Breast epithelium (tissue), 3 donors: ENCODE measurements at regions not wholly inside any gene's neighbourhood (a gene's known extent, or its start where the extent isn't known, plus 50 kb on each side); places are given as distances from the start of the nearest gene placed in this dataset.

Experiments used
- POLR2AphosphoS5 ChIP-seq, 3 donors: sonication (generic); formaldehyde crosslinking; IDR thresholded peaks; one replicate each; pipeline ENCODE4 v1.6.1; 2017; ENCODE audit warnings: antibody characterized with exemption in 3 of 3
- TF ChIP-seq, protein P1 (sequence below), 3 donors: fragments of 450-650 bp; IDR thresholded peaks; one replicate each; pipeline ENCODE4 v1.5.1; 2016 to 2017; ENCODE audit warnings: antibody characterized with exemption in 3 of 3, mild to moderate bottlenecking in 3 of 3, moderate library complexity in 3 of 3

DNA sequence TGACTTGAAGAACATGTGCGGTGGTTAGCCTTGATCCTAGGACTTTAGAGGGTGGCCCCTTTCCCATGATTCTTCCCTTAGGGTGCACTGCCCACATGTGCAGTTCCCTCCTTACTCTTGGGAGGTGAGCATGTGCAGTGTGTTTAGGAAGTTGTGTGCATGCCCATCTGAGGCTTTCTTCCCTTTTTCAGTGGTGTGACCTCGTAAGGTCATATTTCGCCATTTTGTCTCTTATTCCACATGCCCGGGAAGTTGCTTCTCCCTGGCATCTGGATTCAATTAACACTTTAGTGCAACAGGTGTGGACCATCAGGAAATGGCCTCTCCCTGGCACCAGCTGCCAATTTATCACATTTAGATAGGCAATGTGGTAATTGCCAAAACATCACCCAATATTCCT lies 380.6 kb upstream of the VSTM2A start:
- TF ChIP-seq, protein P1, sequence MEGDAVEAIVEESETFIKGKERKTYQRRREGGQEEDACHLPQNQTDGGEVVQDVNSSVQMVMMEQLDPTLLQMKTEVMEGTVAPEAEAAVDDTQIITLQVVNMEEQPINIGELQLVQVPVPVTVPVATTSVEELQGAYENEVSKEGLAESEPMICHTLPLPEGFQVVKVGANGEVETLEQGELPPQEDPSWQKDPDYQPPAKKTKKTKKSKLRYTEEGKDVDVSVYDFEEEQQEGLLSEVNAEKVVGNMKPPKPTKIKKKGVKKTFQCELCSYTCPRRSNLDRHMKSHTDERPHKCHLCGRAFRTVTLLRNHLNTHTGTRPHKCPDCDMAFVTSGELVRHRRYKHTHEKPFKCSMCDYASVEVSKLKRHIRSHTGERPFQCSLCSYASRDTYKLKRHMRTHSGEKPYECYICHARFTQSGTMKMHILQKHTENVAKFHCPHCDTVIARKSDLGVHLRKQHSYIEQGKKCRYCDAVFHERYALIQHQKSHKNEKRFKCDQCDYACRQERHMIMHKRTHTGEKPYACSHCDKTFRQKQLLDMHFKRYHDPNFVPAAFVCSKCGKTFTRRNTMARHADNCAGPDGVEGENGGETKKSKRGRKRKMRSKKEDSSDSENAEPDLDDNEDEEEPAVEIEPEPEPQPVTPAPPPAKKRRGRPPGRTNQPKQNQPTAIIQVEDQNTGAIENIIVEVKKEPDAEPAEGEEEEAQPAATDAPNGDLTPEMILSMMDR (IDR thresholded peaks at IDR 0.05), result no peak
- TF ChIP-seq POLR2AphosphoS5 (IDR thresholded peaks at IDR 0.05), result no peak
